SU-DHL-6 (cell line): ENCODE measurements at regions not wholly inside any gene's neighbourhood (a gene's known extent, or its start where the extent isn't known, plus 50 kb on each side); places are given as distances from the start of the nearest gene placed in this dataset.

Experiments
- CTCF ChIP-seq: fragments of 200-600 bp; sonication (generic); IDR thresholded peaks from one replicate; pipeline ENCODE4 v1.5.1; 2017; ENCODE audit warnings: antibody characterized with exemption, mild to moderate bottlenecking, low read length, moderate library complexity; ENCODE audit not compliant: insufficient read depth, poor library complexity, severe bottlenecking
- EZH2phosphoT487 ChIP-seq: fragments of 200-600 bp; sonication (generic), shearing (Covaris generic); conservative IDR thresholded peaks from 2 replicates; pipeline ENCODE4 v1.6.1; 2018; ENCODE audit warnings: mild to moderate bottlenecking, antibody characterized with exemption, low read length, moderate library complexity, mixed read lengths

GRCh38 chr9:26745111-26745510 lies 147.5 kb downstream of the CAAP1 start:
- TF ChIP-seq EZH2phosphoT487 (no peak), CTCF (no peak)
